ENCODE measurements at regions not wholly inside any gene's neighbourhood (a gene's known extent, or its start where the extent isn't known, plus 50 kb on each side); places are given as distances from the start of the nearest gene placed in this dataset.

DNA sequence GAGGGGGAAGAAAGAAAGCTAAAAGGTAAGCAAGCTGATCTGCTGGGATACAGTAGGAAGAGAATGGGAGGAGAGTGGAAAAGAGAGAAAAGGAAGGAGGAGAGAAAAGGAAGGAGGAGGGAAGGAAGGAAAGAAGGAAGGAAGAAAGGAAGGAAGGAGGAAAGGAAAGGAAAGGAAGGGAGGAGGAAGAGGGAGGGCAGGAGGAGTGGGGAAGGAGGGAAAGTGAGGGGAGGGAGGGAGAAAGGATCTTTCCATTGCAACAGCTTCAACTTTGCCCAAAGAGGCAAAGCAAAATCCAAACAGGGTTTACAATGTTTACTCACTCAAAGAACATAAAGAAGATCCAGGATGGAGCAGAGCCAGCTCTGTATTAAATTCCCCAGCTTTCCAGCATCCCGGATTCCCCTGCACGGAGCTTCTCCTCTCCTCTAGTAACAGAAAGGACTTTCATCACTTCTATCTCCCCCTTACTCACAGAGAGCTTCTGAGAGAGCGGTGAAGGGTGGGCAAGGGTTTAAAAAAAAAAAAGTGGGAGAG, 494.2 kb upstream of the PROK2 start:
- TF ChIP-seq, protein P1, sequence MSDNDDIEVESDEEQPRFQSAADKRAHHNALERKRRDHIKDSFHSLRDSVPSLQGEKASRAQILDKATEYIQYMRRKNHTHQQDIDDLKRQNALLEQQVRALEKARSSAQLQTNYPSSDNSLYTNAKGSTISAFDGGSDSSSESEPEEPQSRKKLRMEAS (IDR thresholded peaks at IDR 0.05; ENCODE audit: low read depth, low read length): no peak
- TF ChIP-seq POLR2A (IDR thresholded peaks at IDR 0.05; ENCODE audit: extremely low read depth, insufficient read length) (no peak), MYC (IDR thresholded peaks at IDR 0.05; ENCODE audit: low read depth, low read length) (no peak)
- TF ChIP-seq, protein P2, sequence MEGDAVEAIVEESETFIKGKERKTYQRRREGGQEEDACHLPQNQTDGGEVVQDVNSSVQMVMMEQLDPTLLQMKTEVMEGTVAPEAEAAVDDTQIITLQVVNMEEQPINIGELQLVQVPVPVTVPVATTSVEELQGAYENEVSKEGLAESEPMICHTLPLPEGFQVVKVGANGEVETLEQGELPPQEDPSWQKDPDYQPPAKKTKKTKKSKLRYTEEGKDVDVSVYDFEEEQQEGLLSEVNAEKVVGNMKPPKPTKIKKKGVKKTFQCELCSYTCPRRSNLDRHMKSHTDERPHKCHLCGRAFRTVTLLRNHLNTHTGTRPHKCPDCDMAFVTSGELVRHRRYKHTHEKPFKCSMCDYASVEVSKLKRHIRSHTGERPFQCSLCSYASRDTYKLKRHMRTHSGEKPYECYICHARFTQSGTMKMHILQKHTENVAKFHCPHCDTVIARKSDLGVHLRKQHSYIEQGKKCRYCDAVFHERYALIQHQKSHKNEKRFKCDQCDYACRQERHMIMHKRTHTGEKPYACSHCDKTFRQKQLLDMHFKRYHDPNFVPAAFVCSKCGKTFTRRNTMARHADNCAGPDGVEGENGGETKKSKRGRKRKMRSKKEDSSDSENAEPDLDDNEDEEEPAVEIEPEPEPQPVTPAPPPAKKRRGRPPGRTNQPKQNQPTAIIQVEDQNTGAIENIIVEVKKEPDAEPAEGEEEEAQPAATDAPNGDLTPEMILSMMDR (IDR thresholded peaks at IDR 0.05; ENCODE audit: low read depth, low read length): no peak
- no peak overlapping the region for H3K4me3 ChIP-seq (ENCODE audit: low read depth, low read length)
- DNase-seq (ENCODE audit: low read depth): no peak

DNA sequence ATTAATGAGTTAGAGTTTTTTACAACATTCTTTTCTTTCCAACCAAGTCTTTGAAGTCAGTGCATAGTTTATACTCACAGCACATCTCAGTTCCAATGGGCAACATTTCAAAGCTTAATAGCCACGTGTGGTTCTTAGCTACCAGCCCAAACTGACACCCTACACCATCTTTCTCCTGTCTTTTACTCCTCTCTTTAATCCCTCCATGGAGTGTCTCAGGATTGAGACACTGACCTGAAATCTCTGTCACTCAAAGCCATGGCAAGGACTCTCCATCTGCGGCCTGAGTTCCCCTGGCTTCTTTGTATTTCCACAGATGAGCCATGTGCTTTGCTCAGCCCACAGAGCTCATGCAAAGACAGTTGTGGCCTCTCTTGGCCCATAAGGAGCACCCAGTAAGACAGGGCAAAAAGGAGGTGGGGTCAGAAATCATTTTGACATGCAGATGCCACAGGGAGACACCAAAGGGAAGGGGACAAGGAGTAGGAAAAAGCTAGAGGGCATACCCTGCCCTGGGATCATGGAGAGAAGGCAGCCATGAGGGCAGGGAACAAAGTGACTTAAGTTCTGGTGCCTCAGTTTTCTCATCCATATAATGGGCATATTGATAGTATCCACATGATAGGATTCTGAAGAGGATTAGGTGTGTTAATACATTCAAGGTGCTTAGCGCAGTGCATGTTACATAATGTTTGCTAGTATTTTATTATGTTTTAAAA, 493.6 kb upstream of the PROK2 start:
- H3K4me3 ChIP-seq (ENCODE audit: low read depth, low read length): no peak overlapping the region
- no peak for TF ChIP-seq POLR2A (IDR thresholded peaks at IDR 0.05; ENCODE audit: extremely low read depth, insufficient read length)
- TF ChIP-seq, protein P2 (IDR thresholded peaks at IDR 0.05; ENCODE audit: low read depth, low read length): no peak
- TF ChIP-seq, protein P1 (IDR thresholded peaks at IDR 0.05; ENCODE audit: low read depth, low read length): no peak
- TF ChIP-seq MYC (IDR thresholded peaks at IDR 0.05; ENCODE audit: low read depth, low read length): no peak
- DNase-seq (ENCODE audit: low read depth): no peak

DNA sequence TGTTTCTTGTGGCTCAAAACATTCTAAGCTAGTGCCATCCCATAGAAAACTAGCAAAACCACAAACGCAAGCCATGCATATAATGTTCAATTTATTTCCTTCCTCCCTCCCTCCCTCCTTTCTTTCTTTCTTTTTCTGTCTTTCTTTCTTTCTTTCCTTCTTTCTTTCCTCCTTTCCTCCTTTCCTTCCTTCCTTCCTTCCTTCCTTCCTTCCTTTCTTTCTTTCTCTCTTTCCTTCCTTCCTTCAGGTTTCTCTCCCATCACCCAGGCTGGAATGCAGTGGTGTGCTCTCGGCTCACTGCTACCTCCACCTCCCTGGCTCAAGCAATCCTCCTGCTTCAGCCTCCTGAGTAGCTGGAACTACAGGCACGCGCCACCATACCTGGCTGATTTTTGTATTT, 492.8 kb upstream of the PROK2 start:
- no peak for DNase-seq (ENCODE audit: low read depth)
- H3K4me3 ChIP-seq (ENCODE audit: low read depth, low read length): no peak overlapping the region
- TF ChIP-seq MYC (IDR thresholded peaks at IDR 0.05; ENCODE audit: low read depth, low read length) (no peak), POLR2A (IDR thresholded peaks at IDR 0.05; ENCODE audit: extremely low read depth, insufficient read length) (no peak)
- TF ChIP-seq, protein P1 (IDR thresholded peaks at IDR 0.05; ENCODE audit: low read depth, low read length): no peak
- TF ChIP-seq, protein P2 (IDR thresholded peaks at IDR 0.05; ENCODE audit: low read depth, low read length): no peak

DNA sequence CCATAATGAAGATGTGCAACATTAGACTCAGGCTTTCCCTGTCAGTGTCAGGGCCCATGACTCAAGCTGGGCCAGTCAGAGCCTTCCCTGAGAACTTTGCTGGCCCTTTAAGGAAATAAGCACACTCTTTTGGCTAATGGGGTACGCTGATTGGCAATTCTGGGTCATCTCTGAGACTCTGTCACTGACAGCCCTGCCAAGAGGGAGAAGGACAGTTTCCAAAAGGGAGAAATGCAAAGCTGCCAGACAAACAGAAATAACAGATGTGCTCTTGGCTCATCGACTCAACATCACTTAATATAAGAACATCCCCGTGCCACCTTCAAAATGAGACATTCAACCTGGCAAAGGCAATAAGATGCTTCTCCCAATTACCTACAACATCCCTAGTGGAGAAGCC, 491.9 kb upstream of the PROK2 start:
- no peak overlapping the region for H3K4me3 ChIP-seq (ENCODE audit: low read depth, low read length)
- no peak for DNase-seq (ENCODE audit: low read depth)
- TF ChIP-seq MYC (IDR thresholded peaks at IDR 0.05; ENCODE audit: low read depth, low read length): no peak
- TF ChIP-seq POLR2A (IDR thresholded peaks at IDR 0.05; ENCODE audit: extremely low read depth, insufficient read length): no peak
- TF ChIP-seq, protein P2 (IDR thresholded peaks at IDR 0.05; ENCODE audit: low read depth, low read length): no peak
- TF ChIP-seq, protein P1 (IDR thresholded peaks at IDR 0.05; ENCODE audit: low read depth, low read length): no peak

DNA sequence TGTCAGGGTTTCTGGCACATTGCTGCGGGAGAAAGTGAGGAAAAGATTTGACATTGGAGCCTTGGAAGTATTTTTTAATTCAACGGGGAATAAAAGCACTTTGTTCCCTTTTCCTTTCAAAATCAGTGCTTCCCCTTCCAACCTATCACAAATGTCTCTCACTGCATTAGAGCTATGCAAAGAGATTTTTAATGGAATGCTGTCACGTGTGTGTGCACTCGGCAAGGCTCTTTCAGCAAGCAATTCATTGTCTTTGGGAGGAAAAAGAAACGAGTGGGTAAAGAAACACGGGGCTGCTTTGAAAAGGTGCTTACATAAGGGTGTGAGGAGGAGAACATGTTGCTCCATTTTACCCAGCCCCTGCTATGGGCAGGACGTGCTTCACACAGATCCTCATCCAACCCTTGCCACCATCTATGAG, 490.4 kb upstream of the PROK2 start:
- no peak for TF ChIP-seq MYC (IDR thresholded peaks at IDR 0.05; ENCODE audit: low read depth, low read length)
- TF ChIP-seq POLR2A (IDR thresholded peaks at IDR 0.05; ENCODE audit: extremely low read depth, insufficient read length): no peak
- no peak overlapping the region for H3K4me3 ChIP-seq (ENCODE audit: low read depth, low read length)
- no peak for DNase-seq (ENCODE audit: low read depth)

DNA sequence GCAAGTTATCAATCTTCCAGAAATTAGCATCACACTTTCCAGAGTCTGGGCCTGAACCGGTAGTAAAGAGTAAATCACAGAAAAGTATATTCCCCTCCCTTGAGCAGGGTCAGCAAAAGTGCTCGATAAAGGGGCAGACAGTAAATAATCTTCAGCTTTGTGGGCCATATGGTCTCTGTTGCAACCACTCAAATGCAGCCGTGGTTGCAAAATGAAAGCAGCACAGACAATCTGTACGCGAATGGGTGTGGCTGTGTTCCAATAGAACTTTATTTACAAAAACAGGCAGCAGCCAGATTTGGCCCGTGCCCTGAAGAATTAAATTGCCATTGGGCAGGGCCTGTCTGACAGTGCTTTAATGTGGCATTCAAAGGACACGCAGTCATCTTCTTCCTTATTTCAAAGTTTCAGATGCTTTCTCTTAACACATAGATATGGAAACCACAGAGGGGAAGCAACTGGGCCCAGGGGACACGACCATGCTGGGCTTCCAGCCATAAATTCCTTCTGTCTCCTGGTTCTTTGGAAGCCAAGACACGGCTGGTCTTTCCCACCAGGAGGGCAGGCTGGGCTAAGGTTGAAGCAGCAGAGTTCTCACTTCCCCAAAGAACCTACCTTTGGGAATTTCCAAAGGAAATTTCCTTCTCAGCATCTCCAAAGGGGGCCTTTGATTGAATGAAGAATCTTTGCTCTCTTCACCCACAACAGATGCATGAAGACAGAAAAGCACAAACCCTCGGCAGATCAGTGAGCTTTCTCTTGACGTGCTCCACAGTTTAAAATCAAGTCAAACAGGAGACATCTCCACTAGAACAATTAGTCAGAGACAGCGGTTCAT, 489.8 kb upstream of the PROK2 start:
- H3K4me3 ChIP-seq (ENCODE audit: low read depth, low read length): no peak overlapping the region
- peak; percentile 71 for DNase-seq (ENCODE audit: low read depth)
- TF ChIP-seq, protein P2 (IDR thresholded peaks at IDR 0.05; ENCODE audit: low read depth, low read length): no peak
- TF ChIP-seq POLR2A (IDR thresholded peaks at IDR 0.05; ENCODE audit: extremely low read depth, insufficient read length): no peak
- peak; percentile 24; the same call in 1 of the 2 replicates for TF ChIP-seq MYC (IDR thresholded peaks at IDR 0.05; ENCODE audit: low read depth, low read length)
- TF ChIP-seq, protein P1 (IDR thresholded peaks at IDR 0.05; ENCODE audit: low read depth, low read length): 0 out of 2 replicates have a peak, but pooled peaks have one; percentile 24
